Neutrophil (primary cell): ENCODE measurements at regions not wholly inside any gene's neighbourhood (a gene's known extent, or its start where the extent isn't known, plus 50 kb on each side); places are given as distances from the start of the nearest gene placed in this dataset.

Experiments
- H3K27ac ChIP-seq: fragments of 200-600 bp; sonication (generic); 2 replicates; pipeline ENCODE4 v1.5.1; 2016; ENCODE audit warnings: mild to moderate bottlenecking, moderate library complexity
- H3K27me3 ChIP-seq: fragments of 200-600 bp; sonication (generic); 2 replicates; pipeline ENCODE4 v1.6.0; 2016; ENCODE audit warnings: mild to moderate bottlenecking
- H3K36me3 ChIP-seq: fragments of 200-600 bp; sonication (generic); 2 replicates; pipeline ENCODE4 v1.5.1; 2017
- H3K4me1 ChIP-seq, 2 experiments: fragments of 200-600 bp in 1 of 2; sonication (generic) in 1 of 2; 1 replicate in 1 of 2; 2 replicates in 1 of 2; pipeline versions ENCODE4 v1.5.1 to v1.6.1; 2013 to 2016; ENCODE audit warnings: low read depth in 1 of 2, low read length in 1 of 2, mild to moderate bottlenecking in 1 of 2, moderate library complexity in 1 of 2; ENCODE audit not compliant: control insufficient read depth in 1 of 2, insufficient read depth in 1 of 2
- H3K4me3 ChIP-seq, 2 experiments: fragments of 200-600 bp in 1 of 2; sonication (generic) in 1 of 2; 1 replicate in 1 of 2; 2 replicates in 1 of 2; pipeline ENCODE4 v1.5.1; 2013 to 2016; ENCODE audit warnings: low read depth in 1 of 2, low read length in 1 of 2, mild to moderate bottlenecking in 1 of 2, moderate library complexity in 1 of 2
- H3K9me3 ChIP-seq: fragments of 200-600 bp; sonication (generic); 2 replicates; pipeline ENCODE4 v1.5.1; 2016
- CTCF ChIP-seq: fragments of 200-600 bp; sonication (generic); IDR thresholded peaks from 2 replicates; pipeline ENCODE4 v1.5.1; 2016; ENCODE audit warnings: antibody characterized with exemption

- no peak for TF ChIP-seq CTCF
- H3K4me3 ChIP-seq, result no peak overlapping the region
- no peaks in the 10 kb centered on the region for H3K36me3 ChIP-seq
- no peaks in the 10 kb centered on the region for H3K9me3 ChIP-seq
- H3K27me3 ChIP-seq, result peaks cover 78% of the 10 kb centered on the region
- H3K4me1 ChIP-seq, result no peaks in the 10 kb centered on the region
- H3K27ac ChIP-seq, result no peak overlapping the region
These were observed 56.2 kb upstream of the IGF1R start for GRCh38 chr15:98592136-98592535.

GRCh38 chr15:98596131-98596530 is 52.2 kb upstream of the IGF1R start:
- H3K27me3 ChIP-seq, result peaks cover 53% of the 10 kb centered on the region
- H3K4me3 ChIP-seq, result no peak overlapping the region
- H3K4me1 ChIP-seq, result peaks cover 8 to 14% of the 10 kb centered on the region in 2 experiments
- no peaks in the 10 kb centered on the region for H3K36me3 ChIP-seq
- no peak overlapping the region for H3K27ac ChIP-seq
- no peak for TF ChIP-seq CTCF
- H3K9me3 ChIP-seq, result no peaks in the 10 kb centered on the region

- no peak overlapping the region for H3K4me3 ChIP-seq
- peaks cover 45% of the 10 kb centered on the region for H3K27me3 ChIP-seq
- no peak for TF ChIP-seq CTCF
- H3K4me1 ChIP-seq, result peaks cover 10 to 14% of the 10 kb centered on the region in 2 experiments
- H3K36me3 ChIP-seq, result no peaks in the 10 kb centered on the region
- H3K27ac ChIP-seq, result no peak overlapping the region
- H3K9me3 ChIP-seq, result no peaks in the 10 kb centered on the region
These were observed 51.4 kb upstream of the IGF1R start for GRCh38 chr15:98596885-98597392.

- no peak for TF ChIP-seq CTCF
- no peaks in the 10 kb centered on the region for H3K9me3 ChIP-seq
These were observed 50.7 kb upstream of the IGF1R start for GRCh38 chr15:98597666-98598065.

More at GRCh38 chr15:98597666-98598065, 50.7 kb upstream of the IGF1R start:
- Histone ChIP-seq H3K27me3 (peaks cover 37% of the 10 kb centered on the region), H3K36me3 (no peaks in the 10 kb centered on the region), H3K4me1 (peaks cover 10 to 14% of the 10 kb centered on the region in 2 experiments), H3K4me3 (no peak overlapping the region), H3K27ac (no peak overlapping the region)
